ENCODE measurements at regions not wholly inside any gene's neighbourhood (a gene's known extent, or its start where the extent isn't known, plus 50 kb on each side); places are given as distances from the start of the nearest gene placed in this dataset.

DNA sequence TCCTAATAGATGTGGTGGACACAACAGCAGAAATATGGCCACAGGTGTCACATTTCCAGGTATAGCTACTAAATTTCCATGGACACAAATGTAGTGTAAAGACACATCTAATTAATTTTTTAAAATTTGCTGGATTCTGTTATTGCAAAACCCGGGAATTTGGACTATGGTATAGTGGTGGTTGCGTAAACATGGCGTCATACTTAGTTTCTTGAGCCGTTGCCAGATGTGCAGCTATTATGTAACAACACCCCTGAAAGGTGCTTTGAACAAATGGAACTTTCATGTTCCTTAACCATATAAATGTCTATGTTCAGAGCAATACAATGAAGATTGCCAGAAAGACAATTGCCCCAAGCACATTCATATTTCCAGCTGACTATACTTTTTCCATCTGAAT lies 85.9 kb downstream of the HRH4 start:
- FAIRE-seq = no peak
- DNase-seq (ENCODE audit: insufficient read length, low spot score) = no peak

GRCh38 chr18:24548583-24548982 lies 88.1 kb downstream of the HRH4 start:
- no peak for DNase-seq (ENCODE audit: insufficient read length, low spot score)

More for the DNA sequence above, 85.9 kb downstream of the HRH4 start:
- no peak for TF ChIP-seq POLR2A (IDR thresholded peaks at IDR 0.05; ENCODE audit: low read depth, low read length)

DNA sequence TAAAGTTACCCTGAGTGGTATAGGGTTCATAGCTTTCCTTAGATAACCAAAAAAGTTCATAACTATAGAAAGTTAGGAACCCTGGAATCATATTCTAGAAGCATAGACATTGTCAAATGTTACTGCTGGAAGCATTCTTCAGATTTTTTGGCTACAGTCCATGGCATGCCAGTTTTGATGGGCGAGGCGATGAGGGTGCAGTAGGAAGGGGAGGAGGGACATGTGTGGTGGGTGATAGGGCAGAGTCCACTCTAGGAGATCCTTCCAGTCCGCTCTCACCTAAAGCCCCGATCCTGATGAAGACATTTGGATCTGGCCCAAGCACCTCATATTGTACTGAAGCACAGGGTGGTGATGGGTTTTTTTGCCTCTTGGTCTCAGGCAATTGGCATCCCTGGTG lies 91.8 kb downstream of the HRH4 start:
- DNase-seq (ENCODE audit: insufficient read length, low spot score) (no peak), FAIRE-seq (no peak)

More at GRCh38 chr18:24548583-24548982, 88.1 kb downstream of the HRH4 start:
- FAIRE-seq = no peak
- no peak for TF ChIP-seq POLR2A (IDR thresholded peaks at IDR 0.05; ENCODE audit: low read depth, low read length)

GRCh38 chr18:24553571-24554285 lies 93.3 kb downstream of the HRH4 start:
- DNase-seq (ENCODE audit: insufficient read length, low spot score) (no peak), FAIRE-seq (no peak)
- TF ChIP-seq POLR2A (IDR thresholded peaks at IDR 0.05; ENCODE audit: low read depth, low read length) = no peak

More for the DNA sequence above, 91.8 kb downstream of the HRH4 start:
- TF ChIP-seq POLR2A (IDR thresholded peaks at IDR 0.05; ENCODE audit: low read depth, low read length) = no peak

DNA sequence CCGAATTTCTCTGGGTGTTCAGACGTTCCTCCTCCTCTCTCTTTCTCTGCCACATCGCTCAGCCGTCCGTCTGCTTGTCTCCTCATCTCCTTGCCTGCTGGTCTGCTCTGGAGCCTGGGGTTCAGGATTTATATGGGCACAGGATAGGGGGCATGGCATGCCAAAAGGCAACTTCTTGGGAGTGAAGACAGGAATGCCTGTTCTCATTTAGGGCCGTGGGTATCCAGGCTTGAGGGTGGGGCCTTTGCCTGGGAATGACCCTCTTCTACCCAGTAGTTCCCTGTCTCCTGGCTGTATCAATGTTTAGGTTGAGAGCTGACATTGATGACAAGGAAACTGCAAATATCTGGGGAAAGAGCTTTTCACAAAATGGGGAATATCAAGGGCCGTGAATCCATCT lies 98.0 kb downstream of the HRH4 start:
- FAIRE-seq (no peak), DNase-seq (ENCODE audit: insufficient read length, low spot score) (no peak)
- no peak for TF ChIP-seq POLR2A (IDR thresholded peaks at IDR 0.05; ENCODE audit: low read depth, low read length)

DNA sequence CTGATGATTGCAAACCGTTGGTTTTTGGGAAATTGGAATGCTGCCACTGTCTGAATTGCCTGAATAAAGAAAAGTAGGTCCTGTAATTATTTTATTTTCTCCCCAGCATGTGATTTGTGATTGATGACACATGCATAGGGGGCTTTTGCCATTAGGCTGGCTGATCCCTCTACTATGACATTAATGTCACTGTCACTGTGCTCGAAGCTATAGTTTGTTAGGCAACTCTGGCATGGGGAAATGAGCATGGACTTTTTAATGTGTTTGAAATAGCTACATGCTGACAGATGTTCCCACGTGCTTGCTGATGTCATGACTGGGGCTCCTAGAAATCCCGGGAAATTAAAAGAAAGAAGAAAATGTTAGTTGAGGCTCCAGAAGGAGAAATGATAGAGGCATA lies 99.1 kb downstream of the HRH4 start:
- DNase-seq (ENCODE audit: insufficient read length, low spot score) (no peak), FAIRE-seq (no peak)
- no peak for TF ChIP-seq POLR2A (IDR thresholded peaks at IDR 0.05; ENCODE audit: low read depth, low read length)

DNA sequence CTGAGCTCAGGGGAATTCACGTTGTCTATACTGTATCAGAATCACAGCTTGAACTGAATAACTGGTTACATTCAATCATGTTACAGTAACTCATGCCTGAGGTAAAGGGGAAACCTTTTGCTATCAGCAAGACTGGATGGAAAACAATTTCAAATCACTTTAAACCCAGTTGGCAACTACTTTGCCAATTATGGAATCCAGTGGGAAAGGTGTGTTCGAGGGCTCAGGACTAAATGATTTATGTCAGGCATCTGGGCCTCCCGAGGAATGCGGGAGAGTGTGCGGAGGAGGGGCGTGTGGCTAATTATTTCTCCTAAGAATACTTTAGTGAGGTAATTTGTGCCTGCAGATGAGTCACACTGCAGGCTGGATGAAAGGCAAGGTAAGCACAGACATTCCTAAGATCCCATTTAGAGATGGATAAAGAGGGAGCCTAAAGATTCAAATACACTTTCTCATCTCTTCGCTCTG lies 100.1 kb downstream of the HRH4 start:
- FAIRE-seq (no peak), DNase-seq (ENCODE audit: insufficient read length, low spot score) (no peak)
- TF ChIP-seq POLR2A (IDR thresholded peaks at IDR 0.05; ENCODE audit: low read depth, low read length) = no peak

DNA sequence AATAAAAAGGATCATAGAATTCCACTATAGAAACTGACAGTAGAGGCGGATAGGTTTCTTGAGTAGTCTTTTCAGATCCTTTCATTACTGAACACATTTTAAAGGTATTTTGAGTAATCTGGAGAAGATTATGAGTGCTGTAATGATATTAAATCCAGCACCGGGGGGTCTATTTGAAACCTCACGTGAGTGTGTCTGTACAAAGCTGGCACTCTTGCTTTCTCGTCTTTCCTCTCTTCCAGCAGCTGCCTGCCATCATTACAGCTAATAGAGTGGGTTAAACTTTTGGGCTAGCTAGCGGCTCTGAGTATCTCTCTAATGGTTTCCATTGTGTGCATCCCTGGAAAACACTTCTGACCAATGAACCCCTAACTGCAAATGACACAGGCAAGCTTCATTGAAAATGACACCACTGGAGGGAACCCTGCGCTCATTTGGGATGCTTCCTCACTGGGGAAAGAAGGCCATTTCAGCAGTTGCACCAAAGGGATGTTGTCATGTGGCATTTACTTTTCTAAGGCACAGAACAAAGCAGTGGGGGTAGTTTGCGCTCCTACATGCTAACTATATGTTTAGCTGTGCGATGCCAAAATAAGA lies 101.0 kb downstream of the HRH4 start:
- no peak for TF ChIP-seq POLR2A (IDR thresholded peaks at IDR 0.05; ENCODE audit: low read depth, low read length)
- no peak for FAIRE-seq
- no peak for DNase-seq (ENCODE audit: insufficient read length, low spot score)

DNA sequence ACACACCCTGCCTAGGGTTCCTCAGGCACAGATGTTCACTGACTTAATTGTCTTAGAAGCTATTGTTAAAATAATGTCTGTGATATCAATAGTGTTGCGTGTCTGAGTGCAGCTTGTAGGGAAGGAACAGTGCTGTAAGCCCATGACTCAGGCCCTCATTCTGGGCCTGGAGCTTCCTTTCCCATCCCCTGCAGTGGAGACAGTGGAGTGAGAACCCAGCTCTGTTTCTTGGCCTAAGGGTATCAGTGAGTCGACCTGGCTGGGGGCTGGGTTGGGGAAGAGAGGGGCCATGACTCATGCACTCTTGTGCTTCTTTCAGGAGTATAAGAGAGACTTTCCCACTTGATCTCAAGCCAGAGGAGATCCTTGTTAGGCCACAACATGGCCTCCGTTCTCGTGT lies 106.8 kb downstream of the HRH4 start:
- DNase-seq (ENCODE audit: insufficient read length, low spot score) (no peak), FAIRE-seq (no peak)
- no peak for TF ChIP-seq POLR2A (IDR thresholded peaks at IDR 0.05; ENCODE audit: low read depth, low read length)

DNA sequence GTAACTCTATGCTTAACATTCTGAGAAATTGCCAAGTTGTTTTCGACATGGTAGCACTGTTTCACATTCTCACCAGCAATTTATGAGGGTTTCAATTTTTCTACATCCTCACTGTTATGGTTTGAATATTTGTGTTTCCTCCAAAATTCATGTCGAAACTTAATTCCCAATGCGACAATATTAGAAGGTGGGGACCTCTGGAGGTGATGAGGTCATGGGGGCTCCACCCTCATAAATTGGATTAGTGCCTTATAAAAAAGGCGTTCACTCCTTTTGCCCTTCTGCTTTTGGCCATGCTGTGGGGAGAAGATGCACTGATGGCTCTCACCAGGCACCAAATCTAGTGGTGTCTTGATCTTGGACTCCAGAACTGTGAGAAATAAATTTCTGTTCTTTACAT lies 110.3 kb downstream of the HRH4 start:
- FAIRE-seq (no peak), DNase-seq (ENCODE audit: insufficient read length, low spot score) (no peak)
- TF ChIP-seq POLR2A (IDR thresholded peaks at IDR 0.05; ENCODE audit: low read depth, low read length) = no peak

GRCh38 chr18:24582771-24583170 lies 122.3 kb downstream of the HRH4 start:
- FAIRE-seq = no peak
- no peak for DNase-seq (ENCODE audit: insufficient read length, low spot score)
- TF ChIP-seq POLR2A (IDR thresholded peaks at IDR 0.05; ENCODE audit: low read depth, low read length) = no peak

DNA sequence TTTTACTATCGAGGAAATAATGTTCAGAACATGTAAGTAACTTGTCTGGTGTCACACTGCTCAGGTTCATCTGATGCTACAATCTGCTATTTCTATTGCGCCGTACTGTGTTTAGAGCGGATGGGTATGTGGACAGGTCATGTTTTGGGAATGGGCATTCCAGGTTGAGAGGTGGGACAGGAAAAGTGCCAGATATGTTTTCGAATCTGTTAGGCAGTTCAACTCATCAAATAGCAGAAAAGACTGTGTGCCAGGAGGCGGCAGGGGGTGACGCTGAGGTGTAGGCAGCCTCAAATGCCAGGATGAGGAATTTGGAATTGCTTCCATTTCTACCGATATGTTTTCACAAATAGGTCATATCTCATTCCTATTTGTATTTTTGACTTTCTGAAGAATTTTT lies 123.8 kb downstream of the HRH4 start:
- DNase-seq (ENCODE audit: insufficient read length, low spot score) = no peak
- no peak for FAIRE-seq
- TF ChIP-seq POLR2A (IDR thresholded peaks at IDR 0.05; ENCODE audit: low read depth, low read length) = no peak

DNA sequence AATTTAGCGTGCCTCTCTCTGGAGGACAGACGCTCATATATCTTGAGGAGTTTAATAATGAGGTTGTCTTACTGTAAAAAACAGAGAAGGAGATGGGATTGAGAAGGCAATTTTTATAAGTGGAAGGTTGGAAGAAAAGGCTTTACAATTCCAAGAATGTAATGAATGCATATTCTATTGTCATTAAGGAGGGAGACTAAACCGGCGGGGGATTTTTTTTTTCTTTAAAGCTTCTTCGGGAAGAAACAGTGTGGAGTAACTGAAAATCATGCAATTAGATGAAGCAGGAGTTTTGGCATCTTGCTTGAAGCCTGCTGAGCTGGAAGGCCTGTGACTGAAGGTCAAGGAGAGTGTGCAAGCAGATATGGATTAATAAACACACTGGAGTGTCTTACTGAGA lies 124.4 kb downstream of the HRH4 start:
- no peak for FAIRE-seq
- no peak for TF ChIP-seq POLR2A (IDR thresholded peaks at IDR 0.05; ENCODE audit: low read depth, low read length)
- no peak for DNase-seq (ENCODE audit: insufficient read length, low spot score)

GRCh38 chr18:24585996-24586566 lies 125.6 kb downstream of the HRH4 start:
- no peak for FAIRE-seq
- DNase-seq (ENCODE audit: insufficient read length, low spot score) = no peak
- TF ChIP-seq POLR2A (IDR thresholded peaks at IDR 0.05; ENCODE audit: low read depth, low read length) = no peak

Data from H54 (cell line).